GM21447 (cell line): ENCODE measurements at regions not wholly inside any gene's neighbourhood (a gene's known extent, or its start where the extent isn't known, plus 50 kb on each side); places are given as distances from the start of the nearest gene placed in this dataset.
"Not testable (repeated sequence)": the region's sequence is repeated elsewhere in the genome, so short reads cannot be mapped to it uniquely, and the experiment has no call there.

ENCODE experiments used
- ATAC-seq: cut with Tn5 transposase; IDR thresholded peaks from one replicate; pipeline ENCODE4 v1.9.1; 2021; ENCODE audit not compliant: unreplicated experiment

DNA sequence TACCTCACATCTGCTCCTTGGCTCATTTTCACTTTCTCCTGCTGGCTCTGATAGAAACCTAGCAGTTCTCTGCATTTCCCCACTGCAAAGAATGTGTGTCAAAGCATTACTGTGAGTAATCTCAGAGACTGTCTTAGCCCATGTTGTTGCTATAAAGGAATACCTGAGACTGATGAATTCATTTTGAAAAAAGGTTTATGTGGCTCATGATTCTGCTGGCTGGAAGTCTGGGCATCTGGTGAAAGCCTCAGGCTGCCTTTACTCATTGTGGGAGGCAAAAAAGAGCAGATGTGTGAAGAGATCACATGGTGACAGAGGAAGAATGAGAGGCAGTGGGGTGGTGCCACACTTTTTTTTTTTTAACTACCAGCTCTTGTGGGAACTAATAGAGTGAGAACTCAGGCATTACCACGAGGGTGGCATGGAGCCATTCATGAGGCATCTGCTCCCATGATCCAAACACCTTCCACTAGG lies 191.6 kb upstream of the CTNND2 start:
- ATAC-seq: no peak

DNA sequence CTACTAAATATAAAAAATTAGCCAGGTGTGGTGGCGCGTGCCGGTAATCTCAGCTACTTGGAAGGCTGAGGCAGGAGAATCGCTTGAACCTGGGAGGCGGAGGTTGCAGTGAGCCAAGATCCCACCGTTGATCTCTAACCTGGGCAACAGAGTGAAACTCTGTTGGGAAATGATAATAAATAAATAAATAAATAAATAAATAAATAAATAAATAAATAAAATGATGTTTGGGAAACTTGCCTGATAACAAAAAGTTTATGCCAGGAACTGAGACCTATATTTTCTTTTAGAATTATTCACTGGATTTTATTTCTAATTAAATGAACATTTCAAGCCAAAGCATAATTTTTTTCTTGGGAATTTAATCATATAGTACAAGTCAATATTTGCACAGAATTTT lies 189.3 kb upstream of the CTNND2 start:
- no peak for ATAC-seq

GRCh38 chr5:12080761-12081160 lies 176.5 kb upstream of the CTNND2 start:
- no peak for ATAC-seq

DNA sequence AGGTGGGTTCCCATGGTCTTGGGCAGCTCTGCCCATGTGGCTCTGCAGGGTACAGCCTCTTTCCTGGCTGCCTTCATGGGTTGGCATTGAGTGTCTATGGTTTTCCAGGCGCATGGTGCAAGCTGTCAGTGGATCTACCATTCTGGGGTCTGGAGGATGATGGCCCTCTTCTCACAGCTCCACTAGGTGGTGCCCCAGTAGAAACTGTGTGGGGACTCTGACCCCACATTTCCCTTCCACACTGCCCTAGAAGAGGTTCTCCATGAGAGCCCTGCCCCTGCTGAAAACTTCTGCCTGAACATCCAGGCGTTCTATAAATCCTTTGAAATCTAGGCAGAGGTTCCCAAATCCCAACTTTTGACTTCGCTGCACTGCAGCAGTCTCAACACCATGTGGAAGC lies 174.0 kb upstream of the CTNND2 start:
- ATAC-seq: not testable (repeated sequence)

- no peak for ATAC-seq
Measured at GRCh38 chr5:12073426-12073825, 169.2 kb upstream of the CTNND2 start.

GRCh38 chr5:12072441-12072840 lies 168.2 kb upstream of the CTNND2 start:
- ATAC-seq: no peak

GRCh38 chr5:12071455-12071854 lies 167.2 kb upstream of the CTNND2 start:
- ATAC-seq: no peak

DNA sequence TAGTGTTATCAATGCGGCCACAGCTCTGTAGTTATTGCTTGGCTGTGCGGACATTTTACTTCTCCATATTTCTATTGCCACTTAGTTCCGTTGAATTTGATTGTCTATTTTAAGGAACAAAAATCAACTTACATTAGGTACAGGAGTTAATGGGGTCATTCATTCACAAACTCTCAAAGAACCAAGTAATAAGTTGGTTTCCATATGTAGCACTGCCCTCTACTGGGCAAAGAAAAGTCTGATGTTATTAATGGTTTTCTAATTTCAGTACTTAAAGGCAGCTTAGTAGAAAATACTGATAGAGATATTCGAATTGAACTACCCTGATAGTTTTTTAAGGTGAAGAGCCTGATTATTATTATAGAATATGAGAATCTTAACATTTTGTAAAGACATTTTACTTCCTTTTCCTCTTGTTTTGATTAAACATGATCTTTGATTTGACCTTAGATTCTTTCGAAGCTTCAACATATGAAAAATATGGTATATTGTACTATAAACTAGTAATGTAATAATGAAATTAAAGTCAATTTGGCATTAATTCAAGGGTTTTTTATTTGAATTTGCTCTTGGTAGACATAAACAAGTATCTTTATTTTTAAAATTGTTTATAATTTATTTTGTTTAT lies 119.5 kb upstream of the CTNND2 start:
- ATAC-seq: no peak

GRCh38 chr5:12022444-12022843 lies 118.2 kb upstream of the CTNND2 start:
- no peak for ATAC-seq

DNA sequence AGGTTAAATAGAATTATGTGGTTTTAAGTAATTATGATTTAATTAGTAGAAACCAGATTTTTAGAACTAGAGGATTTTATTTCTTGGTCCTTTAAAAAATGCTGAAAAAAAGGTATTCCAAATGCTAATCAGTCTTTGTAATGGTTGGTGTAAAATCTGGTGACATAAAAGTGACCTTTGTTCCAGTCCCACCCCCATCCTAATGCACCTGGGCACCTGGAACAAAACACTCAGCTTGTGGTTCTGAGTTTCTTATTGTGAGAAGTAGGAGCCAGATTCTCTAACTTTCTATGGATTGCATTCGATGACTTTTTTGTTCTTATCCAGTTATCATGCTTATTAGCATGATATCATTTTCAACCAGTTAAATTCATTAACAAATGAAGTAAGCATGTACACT lies 115.1 kb upstream of the CTNND2 start:
- ATAC-seq: no peak

- no peak for ATAC-seq
Measured at GRCh38 chr5:12017007-12017406, 112.8 kb upstream of the CTNND2 start.

DNA sequence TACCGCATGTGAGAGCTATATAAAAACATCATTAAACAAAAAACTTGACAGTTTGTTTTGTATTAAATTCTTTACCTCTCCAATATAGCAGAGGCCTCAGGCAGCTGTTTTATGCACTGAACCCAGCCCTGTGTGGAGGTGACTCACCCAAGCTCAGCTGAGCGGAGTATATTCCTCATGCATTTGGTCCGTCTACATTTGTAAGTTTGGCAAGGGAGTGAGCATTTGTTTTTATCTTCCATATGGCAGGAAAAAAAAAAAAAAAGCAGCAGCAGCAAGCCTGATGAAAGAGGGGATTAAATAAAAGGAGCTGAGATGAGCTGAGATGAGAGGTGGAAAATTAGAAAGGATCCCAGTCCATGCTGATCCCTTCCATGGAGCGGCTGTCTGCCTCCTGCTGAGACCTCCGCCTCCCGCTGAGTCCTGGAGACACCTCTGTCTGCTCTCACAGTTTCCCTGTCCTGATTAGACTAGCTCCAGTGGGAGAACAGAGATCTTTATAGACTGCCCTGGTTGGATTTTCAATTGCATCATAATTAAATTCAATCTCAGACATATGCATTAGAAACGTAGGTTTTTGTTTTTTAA lies 112.0 kb upstream of the CTNND2 start:
- no peak for ATAC-seq

- no peak for ATAC-seq
Measured at GRCh38 chr5:12013351-12013750, 109.1 kb upstream of the CTNND2 start.

DNA sequence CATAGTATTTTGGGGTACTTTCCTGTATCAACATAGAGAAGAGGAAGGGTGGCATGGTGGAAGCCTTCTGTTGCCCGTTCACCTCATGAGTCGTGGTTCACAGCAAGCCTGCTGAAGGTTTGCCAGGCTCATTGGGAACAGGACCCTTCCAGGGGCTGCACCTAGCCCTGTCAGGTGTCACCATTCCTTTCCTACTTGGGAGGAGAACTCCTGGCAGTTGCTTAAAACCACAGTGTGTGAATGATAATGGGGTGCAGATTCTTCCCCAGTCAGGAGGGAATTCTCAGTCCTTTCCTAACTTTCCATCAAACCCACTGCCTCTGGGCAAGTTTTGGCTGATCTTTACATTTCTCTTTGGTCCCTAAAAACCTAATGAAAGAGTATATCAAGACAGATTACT lies 99.4 kb upstream of the CTNND2 start:
- no peak for ATAC-seq

DNA sequence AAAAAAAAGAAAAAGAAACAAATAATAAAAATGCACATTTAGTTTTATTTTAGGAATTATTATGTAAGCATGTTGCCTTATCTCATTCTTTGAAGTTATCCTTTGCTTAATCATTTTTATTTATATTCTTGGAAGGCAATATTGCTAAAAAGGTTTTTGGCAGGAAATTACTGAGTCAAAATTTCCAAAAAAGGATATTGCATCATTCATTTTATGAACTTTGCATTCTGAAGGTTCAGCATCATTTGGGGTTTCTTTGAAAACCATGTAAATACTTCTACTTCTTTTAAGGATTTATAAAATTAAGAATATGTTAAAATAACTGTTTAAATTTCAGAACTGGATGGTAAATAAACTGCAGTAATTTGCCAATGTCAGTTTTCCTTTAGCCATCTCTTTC lies 94.2 kb upstream of the CTNND2 start:
- ATAC-seq: no peak

DNA sequence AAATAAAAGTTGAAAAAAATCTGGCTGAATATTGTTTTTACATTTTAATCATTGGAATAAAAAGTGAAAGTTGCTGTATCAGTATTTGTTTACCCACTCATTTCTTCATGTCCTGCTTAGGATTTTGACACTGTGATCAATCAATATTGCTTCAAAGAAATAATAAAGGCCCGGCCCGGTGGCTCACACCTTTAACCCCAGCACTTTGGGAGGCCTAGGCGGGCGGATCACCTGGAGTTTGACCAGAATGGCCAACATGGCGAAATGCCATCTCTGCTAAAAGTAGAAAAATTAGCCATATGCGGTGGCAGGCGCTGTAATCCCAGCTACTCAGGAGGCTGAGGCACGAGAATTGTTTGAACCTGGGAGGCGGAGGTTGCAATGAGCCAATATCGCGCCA lies 93.7 kb upstream of the CTNND2 start:
- ATAC-seq: no peak

DNA sequence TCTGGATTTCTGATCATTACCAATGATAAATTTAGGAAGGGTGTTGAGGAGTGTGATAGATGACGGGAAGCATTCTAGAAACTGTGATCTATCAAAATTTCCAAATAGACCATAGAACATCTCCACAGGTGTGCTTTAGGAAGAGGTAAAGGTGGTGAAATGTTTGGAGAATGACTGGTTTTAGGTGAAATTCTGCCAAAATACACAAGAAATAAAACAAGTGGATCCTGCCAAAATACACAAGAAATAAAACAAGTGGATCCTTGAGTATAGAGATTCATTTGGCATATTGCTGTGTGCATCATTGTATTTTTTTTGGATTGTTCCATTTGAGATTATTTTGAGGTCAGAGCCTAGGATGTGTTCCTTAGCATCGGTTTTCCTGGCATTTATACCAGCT lies 88.3 kb upstream of the CTNND2 start:
- no peak for ATAC-seq

- no peak for ATAC-seq
Measured at GRCh38 chr5:11985993-11986392, 81.7 kb upstream of the CTNND2 start.

- ATAC-seq: no peak
Measured at GRCh38 chr5:11984196-11984595, 80.0 kb upstream of the CTNND2 start.

DNA sequence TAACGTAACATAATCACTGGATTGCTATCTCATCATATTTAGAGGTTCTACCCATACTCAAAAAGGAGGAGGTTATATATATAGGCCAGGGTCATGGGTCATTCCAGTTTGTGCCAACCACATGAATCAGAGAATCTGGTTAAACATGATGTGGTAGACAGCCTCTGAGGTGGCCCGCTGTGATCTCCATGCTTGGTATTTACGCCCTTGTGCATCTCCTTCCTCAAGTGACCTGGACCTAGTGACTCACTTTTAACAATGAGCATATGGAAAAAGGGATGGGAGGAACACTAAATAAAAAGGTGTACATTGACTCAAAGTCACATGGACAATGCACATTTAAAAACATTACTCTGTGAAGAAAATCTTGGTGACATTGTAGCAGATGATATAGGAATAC lies 77.7 kb upstream of the CTNND2 start:
- no peak for ATAC-seq

- ATAC-seq: no peak
Measured at GRCh38 chr5:11977904-11978303, 73.7 kb upstream of the CTNND2 start.

DNA sequence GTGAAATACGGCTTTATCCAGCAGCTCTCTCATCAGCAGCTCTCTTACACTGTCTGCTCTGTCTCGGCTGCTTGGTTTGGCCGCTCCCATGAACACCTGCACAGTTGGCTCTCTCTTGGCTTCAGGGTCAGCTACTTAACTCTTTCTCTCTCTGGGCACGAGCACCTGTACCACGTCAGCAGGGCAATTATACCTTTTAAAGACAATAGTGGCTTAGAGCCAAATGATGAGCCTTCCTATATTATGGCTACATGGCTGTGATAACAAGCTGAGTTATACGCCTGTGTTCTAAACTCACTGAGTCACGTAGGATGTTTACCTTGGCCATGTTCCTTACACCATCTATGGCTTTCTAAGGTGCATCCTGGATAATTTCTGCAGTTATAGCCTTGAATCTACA lies 69.2 kb upstream of the CTNND2 start:
- ATAC-seq: no peak

- ATAC-seq: no peak
Measured at GRCh38 chr5:11963227-11963626, 59.0 kb upstream of the CTNND2 start.
